ENCODE measurements at regions not wholly inside any gene's neighbourhood (a gene's known extent, or its start where the extent isn't known, plus 50 kb on each side); places are given as distances from the start of the nearest gene placed in this dataset.
A peak's percentile ranks its signal among the peaks of the same experiment; 100 is the strongest.

GRCh38 chr7:24372961-24373955 is 89.3 kb downstream of the NPY start:
- Histone ChIP-seq H3K4me1 (ENCODE audit: control insufficient read depth in 2 of 2, insufficient read depth in 2 of 2, low read length in 2 of 2) (no peaks in the 10 kb centered on the region), H3K27ac (ENCODE audit: low read depth, low read length) (no peak overlapping the region), H3K27me3 (ENCODE audit: control insufficient read depth in 2 of 2, insufficient read depth in 2 of 2, low read length in 2 of 2) (no peaks in the 10 kb centered on the region), H3K9me3 (ENCODE audit: control insufficient read depth in 2 of 3, low read length in 3 of 3) (no peaks in the 10 kb centered on the region), H3K36me3 (ENCODE audit: control insufficient read depth in 2 of 3, insufficient read depth in 3 of 3, low read length in 3 of 3) (no peaks in the 10 kb centered on the region), H3K4me3 (ENCODE audit: low read length) (no peak overlapping the region)
- CTCF ChIA-PET, result no interaction called here
- no peaks in the 10 kb centered on the region for H3K36me3 Mint-ChIP-seq
- H3K4me1 Mint-ChIP-seq, result peaks cover 0 to 1% (median 0%) of the 10 kb centered on the region in 7 donors
- POLR2A ChIA-PET, result no interaction called here
- H3K9me3 Mint-ChIP-seq, result no peaks in the 10 kb centered on the region
- no peak for ATAC-seq
- no peak overlapping the region for H3K27ac Mint-ChIP-seq
- no peak overlapping the region for H3K4me3 Mint-ChIP-seq
- intact Hi-C loops (cut with micrococcal nuclease), result no loop called here
- peaks cover 4 to 20% (median 8%) of the 10 kb centered on the region in 5 donors for H3K27me3 Mint-ChIP-seq
- no peak for DNase-seq

- Mint-ChIP-seq H3K4me1 (no peaks in the 10 kb centered on the region), H3K4me3 (no peak overlapping the region), H3K9me3 (no peaks in the 10 kb centered on the region), H3K27ac (no peak overlapping the region), H3K36me3 (no peaks in the 10 kb centered on the region), H3K27me3 (peaks cover 0 to 7% (median 4%) of the 10 kb centered on the region in 5 donors)
- DNase-seq (no peak), ATAC-seq (no peak)
- no peaks in the 10 kb centered on the region for H3K4me1 ChIP-seq (ENCODE audit: control insufficient read depth in 2 of 2, insufficient read depth in 2 of 2, low read length in 2 of 2)
- H3K27ac ChIP-seq (ENCODE audit: low read depth, low read length), result no peak overlapping the region
- H3K27me3 ChIP-seq (ENCODE audit: control insufficient read depth in 2 of 2, insufficient read depth in 2 of 2, low read length in 2 of 2), result no peaks in the 10 kb centered on the region
- H3K9me3 ChIP-seq (ENCODE audit: control insufficient read depth in 2 of 3, low read length in 3 of 3), result no peaks in the 10 kb centered on the region
- intact Hi-C loops (cut with micrococcal nuclease), result no loop called here
- ChIA-PET CTCF (no interaction called here), POLR2A (no interaction called here)
- no peaks in the 10 kb centered on the region for H3K36me3 ChIP-seq (ENCODE audit: control insufficient read depth in 2 of 3, insufficient read depth in 3 of 3, low read length in 3 of 3)
- no peak overlapping the region for H3K4me3 ChIP-seq (ENCODE audit: low read length)
Observed at GRCh38 chr7:24378871-24379616, 95.1 kb downstream of the NPY start.

GRCh38 chr7:24381894-24382505 is 98.0 kb downstream of the NPY start:
- Histone ChIP-seq H3K27me3 (ENCODE audit: control insufficient read depth in 2 of 2, insufficient read depth in 2 of 2, low read length in 2 of 2) (no peaks in the 10 kb centered on the region), H3K9me3 (ENCODE audit: control insufficient read depth in 2 of 3, low read length in 3 of 3) (no peaks in the 10 kb centered on the region), H3K4me3 (ENCODE audit: low read length) (no peak overlapping the region), H3K4me1 (ENCODE audit: control insufficient read depth in 2 of 2, insufficient read depth in 2 of 2, low read length in 2 of 2) (no peaks in the 10 kb centered on the region), H3K27ac (ENCODE audit: low read depth, low read length) (no peak overlapping the region), H3K36me3 (ENCODE audit: control insufficient read depth in 2 of 3, insufficient read depth in 3 of 3, low read length in 3 of 3) (no peaks in the 10 kb centered on the region)
- Mint-ChIP-seq H3K4me3 (no peak overlapping the region), H3K27me3 (peaks cover 0 to 3% (median 0%) of the 10 kb centered on the region in 5 donors), H3K4me1 (no peaks in the 10 kb centered on the region), H3K36me3 (no peaks in the 10 kb centered on the region), H3K9me3 (no peaks in the 10 kb centered on the region), H3K27ac (no peak overlapping the region)
- ATAC-seq (peak; percentile 54), DNase-seq (no peak)
- ChIA-PET POLR2A (no interaction called here), CTCF (interaction anchor here (0.6 kb wide), 1 partner anchor 16 kb away, joined by 3 read pairs; no protein-coding TSS in a partner anchor)
- intact Hi-C loops (cut with micrococcal nuclease), result loop anchor here in 1 of 2 donors (2.0 kb wide), 2 partner anchors 91 to 519 kb away; no protein-coding TSS in a partner anchor

- no peaks in the 10 kb centered on the region for H3K27me3 ChIP-seq (ENCODE audit: control insufficient read depth in 2 of 2, insufficient read depth in 2 of 2, low read length in 2 of 2)
- no peaks in the 10 kb centered on the region for H3K36me3 Mint-ChIP-seq
- H3K4me1 Mint-ChIP-seq, result no peaks in the 10 kb centered on the region
- no peak for DNase-seq
- intact Hi-C loops (cut with micrococcal nuclease), result loop anchor here in 1 of 2 donors (2.0 kb wide), 1 partner anchor 520 kb away; no protein-coding TSS in a partner anchor
- peak overlapping the region in 1 of 9 donors; percentile 42 for H3K27ac Mint-ChIP-seq
- no peak for ATAC-seq
- POLR2A ChIA-PET, result no interaction called here
- no peaks in the 10 kb centered on the region for H3K4me1 ChIP-seq (ENCODE audit: control insufficient read depth in 2 of 2, insufficient read depth in 2 of 2, low read length in 2 of 2)
- CTCF ChIA-PET, result no interaction called here
- H3K4me3 Mint-ChIP-seq, result no peak overlapping the region
- peaks cover 0 to 6% (median 0%) of the 10 kb centered on the region in 5 donors for H3K27me3 Mint-ChIP-seq
- no peak overlapping the region for H3K4me3 ChIP-seq (ENCODE audit: low read length)
- H3K27ac ChIP-seq (ENCODE audit: low read depth, low read length), result no peak overlapping the region
- no peaks in the 10 kb centered on the region for H3K9me3 Mint-ChIP-seq
- H3K36me3 ChIP-seq (ENCODE audit: control insufficient read depth in 2 of 3, insufficient read depth in 3 of 3, low read length in 3 of 3), result no peaks in the 10 kb centered on the region
- no peaks in the 10 kb centered on the region for H3K9me3 ChIP-seq (ENCODE audit: control insufficient read depth in 2 of 3, low read length in 3 of 3)
Observed at GRCh38 chr7:24383055-24383454, 99.1 kb downstream of the NPY start.

GRCh38 chr7:24384362-24385030 is 100.5 kb downstream of the NPY start:
- Mint-ChIP-seq H3K4me1 (no peaks in the 10 kb centered on the region), H3K9me3 (no peaks in the 10 kb centered on the region), H3K27ac (no peak overlapping the region), H3K36me3 (no peaks in the 10 kb centered on the region), H3K4me3 (peak overlapping the region in 3 of 10 donors; percentile 2 to 67 (median 14)), H3K27me3 (peaks cover 0 to 6% (median 0%) of the 10 kb centered on the region in 5 donors)
- Histone ChIP-seq H3K36me3 (ENCODE audit: control insufficient read depth in 2 of 3, insufficient read depth in 3 of 3, low read length in 3 of 3) (no peaks in the 10 kb centered on the region), H3K4me1 (ENCODE audit: control insufficient read depth in 2 of 2, insufficient read depth in 2 of 2, low read length in 2 of 2) (no peaks in the 10 kb centered on the region), H3K27ac (ENCODE audit: low read depth, low read length) (no peak overlapping the region), H3K9me3 (ENCODE audit: control insufficient read depth in 2 of 3, low read length in 3 of 3) (no peaks in the 10 kb centered on the region), H3K4me3 (ENCODE audit: low read length) (no peak overlapping the region), H3K27me3 (ENCODE audit: control insufficient read depth in 2 of 2, insufficient read depth in 2 of 2, low read length in 2 of 2) (no peaks in the 10 kb centered on the region)
- ChIA-PET CTCF (interaction anchor here (0.8 kb wide), 1 partner anchor 30 kb away, joined by 3 read pairs; no protein-coding TSS in a partner anchor), POLR2A (no interaction called here)
- ATAC-seq (no peak), DNase-seq (no peak)
- intact Hi-C loops (cut with micrococcal nuclease), result no loop called here

GRCh38 chr7:24388212-24388611 is 104.2 kb downstream of the NPY start:
- DNase-seq, result no peak
- no peak for ATAC-seq
- intact Hi-C loops (cut with micrococcal nuclease), result no loop called here
- Mint-ChIP-seq H3K4me3 (no peak overlapping the region), H3K27ac (no peak overlapping the region), H3K27me3 (peaks cover 0 to 16% (median 0%) of the 10 kb centered on the region in 5 donors), H3K4me1 (no peaks in the 10 kb centered on the region), H3K9me3 (no peaks in the 10 kb centered on the region), H3K36me3 (no peaks in the 10 kb centered on the region)
- no peaks in the 10 kb centered on the region for H3K27me3 ChIP-seq (ENCODE audit: control insufficient read depth in 2 of 2, insufficient read depth in 2 of 2, low read length in 2 of 2)
- no peak overlapping the region for H3K4me3 ChIP-seq (ENCODE audit: low read length)
- H3K4me1 ChIP-seq (ENCODE audit: control insufficient read depth in 2 of 2, insufficient read depth in 2 of 2, low read length in 2 of 2), result no peaks in the 10 kb centered on the region
- no peaks in the 10 kb centered on the region for H3K36me3 ChIP-seq (ENCODE audit: control insufficient read depth in 2 of 3, insufficient read depth in 3 of 3, low read length in 3 of 3)
- no peaks in the 10 kb centered on the region for H3K9me3 ChIP-seq (ENCODE audit: control insufficient read depth in 2 of 3, low read length in 3 of 3)
- CTCF ChIA-PET, result interaction anchor here (0.7 kb wide), 1 partner anchor 426 kb away, joined by 3 read pairs; no protein-coding TSS in a partner anchor
- POLR2A ChIA-PET, result interaction anchor here (0.8 kb wide), 1 partner anchor 761 kb away, joined by 3 read pairs; no protein-coding TSS in a partner anchor
- H3K27ac ChIP-seq (ENCODE audit: low read depth, low read length), result no peak overlapping the region

All from naive thymus-derived CD4-positive, alpha-beta T cell (primary cell).